K562 (cell line): ENCODE measurements at regions not wholly inside any gene's neighbourhood (a gene's known extent, or its start where the extent isn't known, plus 50 kb on each side); places are given as distances from the start of the nearest gene placed in this dataset.

Experiments
- ATAC-seq: fragments of 200-7000 bp; cut with Tn5 transposase; 3 replicates; pipeline ENCODE4 v1.9.1; 2020; ENCODE audit warnings: moderate library complexity
- BruUV-seq: library from RNA; stranded (reverse); fragments of 400-500 nt; replicated peaks from 2 replicates; lab custom pipeline; 2021; lab: Mats Ljungman, UMichigan
- CTCF ChIA-PET: fragments of 300-600 bp; formaldehyde crosslinking; extraction: SDS; loops from one replicate; lab custom pipeline; 2021; ENCODE audit warnings: low intra/inter-chr PET ratio; lab: Yijun Ruan, JAX
- POLR2A ChIA-PET: fragments of 300-600, 350-650 bp; sonication (Branson Sonifier 250); formaldehyde crosslinking; extraction: SDS; loops from one replicate; lab custom pipeline; 2021; ENCODE audit warnings: antibody characterized with exemption, inconsistent platforms; lab: Yijun Ruan, JAX
- DNase-seq, 4 experiments: peaks; one replicate each; pipeline versions ENCODE4 v3.0.0 to v3.0.0-alpha.2; 2011 to 2018; ENCODE audit warnings: low spot score in 3 of 4, mixed read lengths in 3 of 4; ENCODE audit errors: extremely low read depth in 1 of 4
- FAIRE-seq: peaks from 2 replicates; lab custom pipeline; 2011; peaks lifted over from hg19 to GRCh38; lab: Jason Lieb, UNC
- H2AFZ ChIP-seq: 2 replicates; pipeline ENCODE4 v1.6.0; 2011; ENCODE audit warnings: low read depth, low read length, control low read depth, inconsistent platforms
- H3K27ac ChIP-seq: fragments of 200-600 bp; 3 replicates; pipeline ENCODE4 v1.8.0; 2011; ENCODE audit warnings: low read depth, mild to moderate bottlenecking, control low read depth, inconsistent platforms, low read length, moderate library complexity, mixed read lengths; ENCODE audit errors: extremely low read depth
- H3K27me3 ChIP-seq, 2 experiments: fragments of 300-600 bp in 1 of 2; 2 replicates in 1 of 2; 3 replicates in 1 of 2; pipeline versions ENCODE4 v1.6.0 to v1.8.0; 2011; ENCODE audit warnings: inconsistent platforms in 2 of 2, low read length in 2 of 2, mild to moderate bottlenecking in 1 of 2, mixed read lengths in 1 of 2, moderate library complexity in 1 of 2; ENCODE audit not compliant: control insufficient read depth in 2 of 2, insufficient read depth in 2 of 2
- H3K36me3 ChIP-seq: fragments of 300-600 bp; 3 replicates; pipeline ENCODE4 v1.8.0; 2011; ENCODE audit warnings: mild to moderate bottlenecking, low read length, inconsistent platforms; ENCODE audit not compliant: control insufficient read depth, insufficient read depth
- H3K4me1 ChIP-seq, 2 experiments: fragments of 200-600 bp in 1 of 2; replicated peaks in 1 of 2; 2 replicates in 1 of 2; 3 replicates in 1 of 2; pipeline versions ENCODE4 v1.5.1 to v1.8.0; 2011; ENCODE audit warnings: inconsistent platforms in 2 of 2, low read length in 2 of 2, mild to moderate bottlenecking in 1 of 2, mixed read lengths in 1 of 2, moderate library complexity in 1 of 2; ENCODE audit not compliant: control insufficient read depth in 2 of 2, insufficient read depth in 2 of 2
- H3K4me2 ChIP-seq: 2 replicates; pipeline ENCODE4 v1.6.1; 2011; ENCODE audit warnings: low read length, control low read depth, inconsistent platforms, mixed read lengths; ENCODE audit not compliant: insufficient read depth
- H3K4me3 ChIP-seq: fragments of 200-600 bp; sonication (generic), shearing (Covaris generic); 2 replicates; pipeline ENCODE4 v1.5.1; 2016; ENCODE audit warnings: control low read depth, inconsistent platforms
- H3K79me2 ChIP-seq: fragments of 200-600 bp; 3 replicates; pipeline ENCODE4 v1.8.0; 2011; ENCODE audit warnings: low read length, inconsistent platforms; ENCODE audit not compliant: control insufficient read depth, insufficient read depth
- H3K9ac ChIP-seq, 2 experiments: 2 replicates each; pipeline versions ENCODE4 v1.6.0 to v1.6.1; 2011; ENCODE audit warnings: low read depth in 2 of 2, low read length in 2 of 2, control low read depth in 1 of 2, inconsistent platforms in 1 of 2, mild to moderate bottlenecking in 1 of 2, mixed read lengths in 1 of 2; ENCODE audit not compliant: insufficient read depth in 1 of 2
- H3K9me1 ChIP-seq: one replicate; pipeline ENCODE4 v1.6.0; 2011; ENCODE audit warnings: inconsistent platforms, mild to moderate bottlenecking, low read length, moderate library complexity; ENCODE audit not compliant: control insufficient read depth, insufficient read depth
- H3K9me3 ChIP-seq: replicated peaks from 2 replicates; pipeline ENCODE4 v1.5.1; 2011; ENCODE audit warnings: low read depth, low read length, inconsistent platforms; ENCODE audit not compliant: control insufficient read depth, insufficient read depth
- H4K20me1 ChIP-seq: replicated peaks from 2 replicates; pipeline ENCODE4 v1.6.1; 2011; ENCODE audit warnings: low read length, inconsistent platforms, mixed read lengths; ENCODE audit not compliant: control insufficient read depth, insufficient read depth
- ARID2 ChIP-seq: fragments of 450-650 bp; IDR thresholded peaks from 2 replicates; pipeline ENCODE4 v1.6.1; 2017; ENCODE audit warnings: antibody characterized with exemption, mild to moderate bottlenecking
- BHLHE40 ChIP-seq: IDR thresholded peaks from 2 replicates; pipeline ENCODE4 v1.6.1; 2011; ENCODE audit warnings: low read length, improper control_type of control experiment
- CBX8 ChIP-seq: fragments of 200-600 bp; sonication (generic); IDR thresholded peaks from 2 replicates; pipeline ENCODE4 v1.6.1; 2012; ENCODE audit warnings: borderline replicate concordance, mixed run types, low read depth, mild to moderate bottlenecking, moderate library complexity, mixed read lengths, low read length, control low read depth, inconsistent platforms; ENCODE audit not compliant: poor library complexity, severe bottlenecking; ENCODE audit errors: extremely low read depth
- ETS2 ChIP-seq: IDR thresholded peaks from 2 replicates; pipeline ENCODE4 v1.6.1; 2016; ENCODE audit warnings: borderline replicate concordance, missing genetic modification characterization, mild to moderate bottlenecking, moderate library complexity, missing compliant biosample characterization; ENCODE audit not compliant: poor library complexity, severe bottlenecking
- GTF2A2 ChIP-seq: IDR thresholded peaks from 2 replicates; pipeline ENCODE4 v1.6.1; 2016; ENCODE audit warnings: mild to moderate bottlenecking, missing genetic modification characterization, missing compliant biosample characterization
- HMG20A ChIP-seq: fragments of 450-650 bp; formaldehyde crosslinking; conservative IDR thresholded peaks from 2 replicates; pipeline ENCODE4 v1.4.0; 2020; ENCODE audit warnings: mild to moderate bottlenecking, mixed read lengths
- ILK ChIP-seq: fragments of 450-650 bp; IDR thresholded peaks from 2 replicates; pipeline ENCODE4 v1.6.1; 2016; ENCODE audit warnings: missing genetic modification characterization, low read depth, mild to moderate bottlenecking, missing compliant biosample characterization, moderate library complexity, borderline replicate concordance
- JUND ChIP-seq, 2 experiments: IDR thresholded peaks; 2 replicates in 1 of 2; 3 replicates in 1 of 2; pipeline ENCODE4 v1.6.1; 2011; ENCODE audit warnings: borderline replicate concordance in 2 of 2, low read depth in 2 of 2, low read length in 2 of 2, improper control_type of control experiment in 1 of 2, missing biosample characterization in 1 of 2, missing genetic modification characterization in 1 of 2, missing genetic modification reagents in 1 of 2
- NFRKB ChIP-seq: fragments of 450-650 bp; IDR thresholded peaks from 2 replicates; pipeline ENCODE4 v1.6.1; 2016; ENCODE audit warnings: low read depth
- NR2F6 ChIP-seq: fragments of 450-650 bp; formaldehyde crosslinking; IDR thresholded peaks from 2 replicates; pipeline ENCODE4 v1.4.0; 2020; ENCODE audit warnings: mild to moderate bottlenecking
- SMARCA5 ChIP-seq: fragments of 450-650 bp; IDR thresholded peaks from 2 replicates; pipeline ENCODE4 v1.6.1; 2016
- SP2 ChIP-seq: IDR thresholded peaks from 2 replicates; pipeline ENCODE4 v1.6.1; 2011; ENCODE audit warnings: mild to moderate bottlenecking, low read depth, low read length, moderate library complexity; ENCODE audit not compliant: poor library complexity, severe bottlenecking; ENCODE audit errors: extremely low read depth
- XRCC4 ChIP-seq: IDR thresholded peaks from one replicate; pipeline ENCODE4 v1.6.1; 2011; ENCODE audit not compliant: insufficient read depth, insufficient read length; ENCODE audit errors: extremely low read depth
- ZKSCAN8 ChIP-seq: fragments of 200-800 bp; sonication (Bioruptor generic); IDR thresholded peaks from 2 replicates; pipeline ENCODE4 v1.6.1; 2016; ENCODE audit warnings: missing genetic modification characterization, missing compliant biosample characterization
- ZNF140 ChIP-seq: fragments of 250-450 bp; sonication (Bioruptor Pico); IDR thresholded peaks from 2 replicates; pipeline ENCODE4 v1.8.0; 2021; ENCODE audit warnings: moderate library complexity, mild to moderate bottlenecking, inconsistent platforms
- ZNF143 ChIP-seq: sonication (generic); formaldehyde crosslinking; IDR thresholded peaks from 2 replicates; pipeline ENCODE4 v1.9.0; 2022; ENCODE audit warnings: mild to moderate bottlenecking, missing genetic modification reagents
- ZNF511 ChIP-seq: sonication (generic); formaldehyde crosslinking; IDR thresholded peaks from 2 replicates; pipeline ENCODE4 v1.8.0; 2022; ENCODE audit warnings: mild to moderate bottlenecking, missing genetic modification reagents
- WGBS: fragments of 100-300 bp; shearing (Covaris generic); methylation state at CpG from one replicate; pipeline ENCODE4 v1.1.6; 2016; ENCODE audit warnings: low coverage, mixed read lengths; ENCODE audit not compliant: insufficient coverage; ENCODE audit errors: missing lambda C conversion rate; 5-methylcytosine and 5-hydroxymethylcytosine counted together
- in situ Hi-C: fragments of 300-500 bp; cut with MboI; formaldehyde crosslinking; loops from 4 replicates; pipeline ENCODE4 v1.15.0; 2018; ENCODE audit warnings: inconsistent platforms, mixed read lengths
- intact Hi-C: fragments of 100-400 bp; cut with micrococcal nuclease; formaldehyde crosslinking; loops from 2 replicates; pipeline ENCODE4 v1.14.2; 2022

DNA sequence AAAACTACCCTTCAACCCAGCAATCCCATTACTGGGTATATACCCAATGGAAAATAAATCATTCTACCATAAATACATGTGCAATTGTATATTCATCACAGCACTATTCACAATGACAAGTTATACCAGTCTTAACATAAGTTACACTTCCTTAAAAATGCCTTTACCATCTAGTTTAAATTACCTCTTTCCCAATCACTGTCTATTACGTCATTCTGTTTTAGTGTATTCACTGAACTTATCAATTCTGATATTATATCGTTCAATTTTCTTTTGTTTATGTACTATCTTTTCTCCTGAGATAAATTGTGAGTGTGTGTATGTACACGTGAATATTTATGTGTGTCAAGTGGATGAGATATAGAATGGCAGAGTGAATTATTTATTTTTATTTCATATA lies 1416.8 kb downstream of the OLFM4 start:
- Histone ChIP-seq H3K27ac (no peak overlapping the region), H3K9me3 (no peaks in the 10 kb centered on the region), H3K9ac (no peak overlapping the region), H3K4me3 (no peak overlapping the region), H3K27me3 (no peaks in the 10 kb centered on the region), H4K20me1 (no peaks in the 10 kb centered on the region), H3K4me2 (no peak overlapping the region), H3K9me1 (no peaks in the 10 kb centered on the region), H3K79me2 (no peaks in the 10 kb centered on the region), H2AFZ (no peak overlapping the region), H3K4me1 (no peaks in the 10 kb centered on the region), H3K36me3 (no peaks in the 10 kb centered on the region)
- ChIA-PET CTCF (no interaction called here), POLR2A (no interaction called here)
- no peak for TF ChIP-seq GTF2A2
- TF ChIP-seq SP2 = no peak
- TF ChIP-seq ZNF143 = no peak
- TF ChIP-seq ILK = no peak
- no peak for TF ChIP-seq NR2F6 (CRISPR knock-in tag)
- TF ChIP-seq ZKSCAN8 (CRISPR knock-in tag) = no peak
- TF ChIP-seq CBX8 = no peak
- no peak for TF ChIP-seq BHLHE40
- no peak for TF ChIP-seq XRCC4
- TF ChIP-seq ETS2 (tag) = no peak
- TF ChIP-seq ZNF511 (CRISPR knock-in tag) = no peak
- no peak for TF ChIP-seq HMG20A
- no peak for TF ChIP-seq NFRKB
- no peak for TF ChIP-seq ARID2
- TF ChIP-seq SMARCA5 = no peak
- TF ChIP-seq JUND (IDR thresholded peaks at IDR 0.05; ENCODE audit: borderline replicate concordance, low read depth, low read length) = no peak
- TF ChIP-seq JUND (tag; IDR thresholded peaks at IDR 0.05; ENCODE audit: borderline replicate concordance, low read depth, low read length) = no peak
- no peak for TF ChIP-seq ZNF140 (CRISPR knock-in tag)
- no TSS peak for BruUV-seq
- intact Hi-C loops (no loop called here), in situ Hi-C loops (no loop called here)
- ATAC-seq = no peak
- no peak for FAIRE-seq
- 0% methylated on average over 3 of the region's 3 CpGs for WGBS
- no peak for DNase-seq
